ENCODE measurements at regions not wholly inside any gene's neighbourhood (a gene's known extent, or its start where the extent isn't known, plus 50 kb on each side); places are given as distances from the start of the nearest gene placed in this dataset.

- TF ChIP-seq CTCF (conservative IDR thresholded peaks at IDR 0.05) = no peak
- no peak for TF ChIP-seq ZFX (IDR thresholded peaks at IDR 0.05)
Measured at GRCh38 chr1:38547321-38547720, 312.3 kb downstream of the RRAGC start.
